GM10248 (cell line): ENCODE measurements at regions not wholly inside any gene's neighbourhood (a gene's known extent, or its start where the extent isn't known, plus 50 kb on each side); places are given as distances from the start of the nearest gene placed in this dataset.
"Not testable (repeated sequence)": the region's sequence is repeated elsewhere in the genome, so short reads cannot be mapped to it uniquely, and the experiment has no call there.

Experiments
- CTCF ChIA-PET: fragments of 300-600 bp; sonication (Branson Sonifier 250); formaldehyde crosslinking; extraction: SDS; loops from one replicate; lab custom pipeline; 2021; ENCODE audit warnings: antibody characterized with exemption; lab: Yijun Ruan, JAX
- POLR2A ChIA-PET: fragments of 350-650 bp; sonication (Branson Sonifier 250); formaldehyde crosslinking; extraction: SDS; loops from one replicate; lab custom pipeline; 2020; ENCODE audit warnings: antibody characterized with exemption; lab: Yijun Ruan, JAX
- DNase-seq: peaks from one replicate; pipeline ENCODE4 v3.0.0; 2012; ENCODE audit errors: extremely low spot score
- CTCF ChIP-seq: IDR thresholded peaks from 2 replicates; pipeline ENCODE4 v1.5.1; 2012; ENCODE audit warnings: mild to moderate bottlenecking, low read depth; ENCODE audit errors: extremely low read depth, missing control alignments, control extremely low read depth

- POLR2A ChIA-PET, result no interaction called here
- TF ChIP-seq CTCF, result no peak
- CTCF ChIA-PET, result no interaction called here
- DNase-seq, result no peak
Measured at GRCh38 chr5:44178414-44178813, 210.8 kb downstream of the FGF10 start.

- CTCF ChIA-PET, result no interaction called here
- POLR2A ChIA-PET, result no interaction called here
- no peak for TF ChIP-seq CTCF
- no peak for DNase-seq
Measured at GRCh38 chr5:44167540-44167939, 221.7 kb downstream of the FGF10 start.

GRCh38 chr5:44160369-44160768 is 228.9 kb downstream of the FGF10 start:
- ChIA-PET POLR2A (no interaction called here), CTCF (no interaction called here)
- no peak for TF ChIP-seq CTCF

GRCh38 chr5:44150075-44150723 is 239.0 kb downstream of the FGF10 start:
- CTCF ChIA-PET, result interaction anchor here (1.0 to 1.3 kb wide), 2 partner anchors 8 to 11 kb away, joined by 3 to 4 read pairs; no protein-coding TSS in a partner anchor
- DNase-seq, result no peak
- POLR2A ChIA-PET, result no interaction called here
- TF ChIP-seq CTCF, result no peak

More at GRCh38 chr5:44160369-44160768, 228.9 kb downstream of the FGF10 start:
- DNase-seq, result no peak

GRCh38 chr5:44117947-44118346 is 271.3 kb downstream of the FGF10 start:
- DNase-seq, POLR2A ChIA-PET: not testable (repeated sequence)

GRCh38 chr5:44108232-44108631 is 281.0 kb downstream of the FGF10 start:
- POLR2A ChIA-PET, CTCF ChIA-PET: not testable (repeated sequence)

More at GRCh38 chr5:44117947-44118346, 271.3 kb downstream of the FGF10 start:
- CTCF ChIA-PET, result not testable (repeated sequence)

GRCh38 chr5:44099643-44100042 is 289.6 kb downstream of the FGF10 start:
- DNase-seq, result no peak
- no peak for TF ChIP-seq CTCF
- ChIA-PET POLR2A (no interaction called here), CTCF (interaction anchor here (1.0 kb wide), 1 partner anchor 12 kb away, joined by 3 read pairs; no protein-coding TSS in a partner anchor)

More at GRCh38 chr5:44108232-44108631, 281.0 kb downstream of the FGF10 start:
- not testable (repeated sequence) for DNase-seq
